HPDE6-E6E7 (cell line): ENCODE measurements at regions not wholly inside any gene's neighbourhood (a gene's known extent, or its start where the extent isn't known, plus 50 kb on each side); places are given as distances from the start of the nearest gene placed in this dataset.

Source experiments
- DNase-seq: peaks from one replicate; pipeline ENCODE4 v3.0.0; 2011; ENCODE audit warnings: missing footprints; ENCODE audit errors: extremely low spot score

GRCh38 chr3:154976072-154976983, 103.8 kb upstream of the MME start:
- no peak for DNase-seq

DNA sequence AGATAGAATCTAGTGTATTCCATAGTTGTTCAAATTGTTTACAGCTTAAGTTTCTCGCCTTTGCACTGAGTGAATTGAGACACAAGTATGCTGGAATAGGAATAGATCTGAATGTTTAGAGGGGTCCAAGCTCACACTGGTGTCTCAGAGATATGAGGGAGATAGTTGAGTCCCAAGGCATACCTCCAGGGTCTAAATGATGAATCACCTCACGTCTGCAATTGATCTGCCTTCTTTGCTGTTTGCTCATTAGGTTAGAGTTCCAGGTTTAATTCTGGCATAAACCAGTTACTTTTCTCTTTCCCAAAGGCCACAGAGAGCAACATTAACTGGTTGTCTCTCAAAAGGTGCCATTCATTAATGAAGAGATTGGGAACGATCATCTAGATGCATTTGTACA, 106.3 kb upstream of the MME start:
- no peak for DNase-seq

GRCh38 chr3:154972951-154973350, 107.2 kb upstream of the MME start:
- DNase-seq = no peak

- no peak for DNase-seq
Measured at GRCh38 chr3:154971771-154972326, 108.3 kb upstream of the MME start.

DNA sequence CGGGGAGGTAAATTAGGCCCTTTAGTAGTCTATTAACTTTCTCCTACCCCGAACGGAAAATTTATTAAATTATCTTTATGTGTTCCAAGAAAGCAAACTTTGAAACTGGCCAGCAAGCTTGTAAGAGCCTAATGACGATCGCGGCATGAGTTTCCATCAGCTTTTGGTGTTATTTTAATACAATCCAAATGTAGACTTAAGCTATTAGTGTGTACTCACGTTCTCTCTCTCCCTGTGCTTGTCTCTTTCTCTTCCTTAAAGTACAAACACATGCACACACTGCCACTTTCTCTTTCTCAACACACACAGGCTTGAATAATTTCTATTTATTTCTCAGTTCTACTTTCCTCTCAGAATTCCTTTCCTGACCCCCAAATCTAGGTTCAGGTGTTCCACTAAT, 108.8 kb upstream of the MME start:
- DNase-seq = no peak

- DNase-seq = no peak
Measured at GRCh38 chr3:154970797-154971196, 109.3 kb upstream of the MME start.

DNA sequence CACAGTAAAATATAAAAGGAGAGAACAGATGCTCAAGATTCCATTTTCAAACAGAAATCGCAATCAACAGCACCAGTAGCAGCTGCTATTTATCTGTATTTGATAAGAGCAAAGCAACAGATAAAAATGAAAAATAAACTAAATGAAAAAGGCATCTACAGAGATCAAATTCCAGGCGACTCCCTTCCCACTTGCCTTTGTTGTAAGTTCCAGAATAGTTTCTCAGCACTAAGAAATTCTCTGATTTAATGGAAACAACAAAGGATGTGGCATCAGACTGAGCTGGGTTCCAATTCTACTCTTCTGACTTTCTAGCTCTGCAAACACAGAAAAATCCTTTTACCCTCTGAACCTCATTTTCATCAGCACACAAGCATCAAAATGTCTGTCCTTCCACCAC, 110.8 kb upstream of the MME start:
- no peak for DNase-seq

GRCh38 chr3:154967090-154967489, 113.0 kb upstream of the MME start:
- no peak for DNase-seq

GRCh38 chr3:154956815-154957214, 123.3 kb upstream of the MME start:
- peak; percentile 12 for DNase-seq

DNA sequence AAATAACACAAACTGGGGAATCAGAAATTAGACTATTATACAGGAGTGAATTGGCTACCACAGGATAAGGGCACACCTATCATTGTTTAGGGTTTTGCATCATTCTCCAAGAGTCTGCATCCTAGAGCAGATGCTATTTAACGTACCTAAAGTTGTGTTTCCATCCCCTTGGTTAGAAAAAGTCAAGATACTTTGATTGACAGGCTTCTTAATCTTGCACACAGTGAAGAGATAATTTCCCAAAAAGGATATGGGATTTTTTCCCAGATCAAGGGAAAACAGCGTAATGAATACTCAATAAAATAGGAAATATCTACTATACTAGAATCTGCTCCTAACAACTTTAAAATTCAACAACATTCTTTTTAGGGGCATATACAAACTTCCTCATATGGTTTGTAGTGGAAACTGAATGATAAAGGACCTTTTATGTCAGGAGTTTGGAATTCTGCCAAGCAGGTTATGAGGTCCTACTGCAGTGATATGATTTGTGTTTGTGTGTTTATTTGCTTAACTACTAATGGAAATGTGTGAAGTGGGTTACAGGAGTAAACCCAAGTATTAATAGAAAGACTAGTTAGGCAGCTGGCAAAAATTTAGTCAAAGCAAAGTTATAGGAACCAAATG, 124.1 kb upstream of the MME start:
- DNase-seq = no peak

DNA sequence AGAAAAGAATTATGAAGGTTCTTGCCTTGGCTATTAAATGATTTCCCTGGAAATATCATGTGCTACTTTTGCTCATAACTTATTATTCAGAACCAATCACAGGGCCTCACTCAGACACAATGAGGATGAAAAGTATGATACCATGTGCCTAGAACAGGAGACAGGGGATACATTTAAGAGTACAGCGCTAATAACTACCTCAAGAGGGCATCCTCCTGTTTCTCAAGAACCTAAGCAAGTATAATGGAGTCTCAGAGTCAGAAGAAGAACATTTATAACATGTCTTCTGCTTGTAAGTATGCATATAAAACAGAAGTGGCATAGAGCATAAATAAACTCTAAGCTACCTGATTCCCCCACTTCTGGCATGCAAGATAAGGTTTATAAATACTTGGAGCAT, 125.4 kb upstream of the MME start:
- peak; percentile 36 for DNase-seq

GRCh38 chr3:154953538-154953937, 126.6 kb upstream of the MME start:
- DNase-seq = no peak

GRCh38 chr3:154952553-154952952, 127.6 kb upstream of the MME start:
- no peak for DNase-seq

DNA sequence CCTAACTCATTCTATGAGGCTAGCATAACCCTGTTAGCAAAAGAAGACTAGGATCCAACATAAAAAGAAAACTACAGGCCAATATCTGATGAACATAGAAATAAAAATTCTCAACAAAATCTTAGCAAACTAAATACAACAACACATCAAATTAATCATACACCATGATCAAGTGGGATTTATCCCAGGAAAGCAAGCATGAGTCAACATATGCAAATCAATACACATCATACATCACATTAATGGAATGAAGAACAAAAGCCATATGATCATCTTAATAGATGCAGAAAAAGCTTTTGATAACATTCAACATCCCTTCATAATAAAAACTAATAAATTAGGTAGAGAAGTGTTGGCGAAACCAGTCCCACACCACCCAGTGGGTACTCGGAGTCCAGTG, 136.1 kb upstream of the MME start:
- no peak for DNase-seq

GRCh38 chr3:154942827-154943226, 137.3 kb upstream of the MME start:
- DNase-seq = no peak

DNA sequence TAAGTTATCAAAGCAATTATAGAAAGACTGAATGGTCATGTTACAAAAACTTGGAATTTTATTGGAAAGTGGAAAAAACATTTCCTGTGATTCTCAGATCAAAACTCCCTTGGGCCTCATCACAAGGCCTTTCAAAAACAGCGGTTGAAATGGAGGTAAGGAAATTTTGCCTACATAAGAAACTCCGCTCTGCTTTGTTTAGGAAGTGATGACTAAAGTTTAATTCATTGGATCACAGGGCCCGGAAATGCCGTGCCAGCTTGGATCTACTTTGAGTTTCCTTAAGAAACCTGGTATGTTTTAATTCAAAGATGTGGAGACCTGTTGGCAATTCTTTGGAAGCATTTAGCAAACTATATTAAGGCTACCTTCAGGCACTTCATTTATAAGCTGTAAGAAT, 143.9 kb upstream of the MME start:
- DNase-seq = no peak

GRCh38 chr3:154933581-154933980, 146.5 kb upstream of the MME start:
- DNase-seq = no peak

DNA sequence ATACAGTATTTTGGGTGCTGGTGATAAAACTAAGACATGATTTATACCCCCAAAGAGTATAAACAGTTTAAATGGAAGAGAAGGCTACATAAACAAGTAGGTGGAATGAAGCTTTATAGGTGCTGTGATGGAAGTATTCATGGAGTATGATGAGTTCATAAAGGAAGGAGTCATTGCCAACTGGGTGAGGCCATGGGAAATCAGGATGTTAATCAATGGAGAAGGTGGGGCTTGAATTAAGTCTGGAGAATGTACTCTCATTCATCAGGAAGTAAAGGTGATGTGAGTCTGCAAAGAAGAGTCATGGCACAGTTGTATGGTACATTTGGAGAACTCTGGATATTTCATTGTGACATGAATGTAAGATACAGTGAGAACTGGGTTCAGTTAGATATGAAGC, 147.5 kb upstream of the MME start:
- DNase-seq = no peak

DNA sequence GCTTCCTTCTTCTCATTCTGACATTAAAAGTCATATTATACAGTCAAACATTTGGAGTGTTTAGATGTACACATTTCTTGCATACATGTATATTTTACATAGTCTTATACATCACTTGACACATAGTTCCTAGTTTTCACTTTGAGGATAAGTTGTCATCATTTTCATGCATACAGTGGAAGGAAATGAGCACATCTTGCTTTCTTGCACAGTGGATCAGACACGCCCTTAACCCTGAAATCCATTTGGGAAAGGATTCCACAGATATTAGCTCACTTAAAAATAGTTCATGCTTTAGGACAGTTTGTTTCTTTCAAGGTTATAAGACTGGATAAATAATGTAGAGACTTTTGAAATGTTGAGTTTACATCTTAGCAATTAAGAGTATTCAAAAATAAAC, 148.6 kb upstream of the MME start:
- no peak for DNase-seq

DNA sequence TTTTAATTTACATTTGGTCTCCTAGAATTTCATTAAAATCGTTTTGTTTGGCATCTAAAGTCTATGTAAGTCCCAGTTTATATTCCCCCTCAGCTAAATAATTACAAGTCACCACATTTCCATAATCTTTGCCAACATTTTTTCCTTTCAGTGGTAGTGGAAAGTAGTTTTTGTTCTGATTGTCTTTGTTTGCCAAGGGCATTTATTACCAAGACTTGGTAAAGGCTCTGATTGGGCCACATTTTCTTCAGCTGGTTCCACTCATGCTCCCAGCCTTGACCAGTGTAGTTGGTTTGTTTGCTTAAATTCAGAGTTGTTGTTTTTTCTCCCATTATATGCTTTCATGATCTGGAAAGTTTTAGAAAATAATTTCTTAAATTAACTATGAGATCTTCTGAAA, 153.4 kb upstream of the MME start:
- DNase-seq = no peak

- DNase-seq = no peak
Measured at GRCh38 chr3:154921351-154921750, 158.8 kb upstream of the MME start.

- no peak for DNase-seq
Measured at GRCh38 chr3:154919226-154919625, 160.9 kb upstream of the MME start.

- peak; percentile 11 for DNase-seq
Measured at GRCh38 chr3:154904328-154904727, 175.8 kb upstream of the MME start.
